ENCODE measurements at regions not wholly inside any gene's neighbourhood (a gene's known extent, or its start where the extent isn't known, plus 50 kb on each side); places are given as distances from the start of the nearest gene placed in this dataset.
A peak's percentile ranks its signal among the peaks of the same experiment; 100 is the strongest.

DNA sequence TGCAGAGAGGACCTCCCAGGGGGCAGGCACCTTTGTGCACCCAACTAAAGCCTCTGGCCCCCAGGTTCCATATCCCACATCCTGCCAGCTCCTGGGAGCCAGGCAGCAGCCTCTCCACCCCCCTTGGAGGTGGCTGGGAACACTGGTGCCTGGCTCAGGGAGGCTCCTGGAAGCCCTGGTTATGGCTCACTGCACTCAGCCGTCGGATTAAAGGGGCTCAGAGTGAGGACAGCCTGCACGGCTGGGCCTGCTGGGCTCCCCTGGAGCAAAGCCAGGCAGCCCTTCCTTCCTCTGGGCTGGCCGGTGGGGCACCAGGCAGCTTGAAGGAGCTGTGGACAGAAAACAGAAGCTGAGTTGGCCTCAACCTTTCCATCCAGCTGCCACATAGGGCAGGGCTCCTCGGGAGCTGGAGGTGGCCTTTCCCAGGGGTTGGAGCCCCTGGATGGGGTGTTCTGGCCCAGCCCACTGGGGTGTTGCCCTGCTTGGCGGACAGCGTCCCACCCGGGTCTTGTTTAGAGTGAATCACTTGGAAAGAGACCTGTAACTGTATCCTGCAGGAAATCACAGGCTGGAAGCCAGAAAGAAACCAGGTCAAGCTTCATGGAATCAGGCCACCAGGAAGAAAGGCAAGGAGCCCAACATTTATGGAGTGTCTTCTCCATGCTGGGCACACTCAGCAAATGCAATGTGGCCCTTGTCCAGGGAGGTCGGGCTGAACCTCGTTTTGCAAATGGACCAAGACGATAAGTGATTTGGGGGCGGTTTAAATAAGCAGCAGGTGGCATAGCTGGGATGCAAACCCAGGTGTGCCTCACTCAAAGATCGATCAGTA, 253.3 kb downstream of the SOX9 start:
- no peaks in the 10 kb centered on the region for H3K36me3 ChIP-seq (ENCODE audit: control insufficient read depth in 4 of 4, insufficient read depth in 4 of 4, low read length in 4 of 4)
- no peak overlapping the region for H3K9ac ChIP-seq (ENCODE audit: insufficient read depth in 1 of 2, low read length in 2 of 2)
- no peak overlapping the region for H3K27ac ChIP-seq (ENCODE audit: low read depth in 1 of 2, low read length in 1 of 2)
- no peak for DNase-seq
- no peak overlapping the region for H3K4me3 ChIP-seq
- peaks cover 0 to 3% (median 0%) of the 10 kb centered on the region in 3 donors for H3K27me3 ChIP-seq (ENCODE audit: control insufficient read depth in 3 of 3, insufficient read depth in 3 of 3, low read length in 2 of 3)
- ATAC-seq (ENCODE audit: insufficient read depth, low FRiP score): no peak
- H3K4me1 ChIP-seq (ENCODE audit: control insufficient read depth in 5 of 5, insufficient read depth in 5 of 5, low read length in 5 of 5): peaks cover 0 to 5% (median 0%) of the 10 kb centered on the region in 5 donors
- TF ChIP-seq CTCF (IDR thresholded peaks at IDR 0.05; ENCODE audit: control extremely low read depth, extremely low read depth): no peak
- H3K9me3 ChIP-seq (ENCODE audit: control insufficient read depth in 4 of 4, insufficient read depth in 3 of 4, low read length in 3 of 4): no peaks in the 10 kb centered on the region
- 48 to 55% methylated on average over 13 of the region's 13 CpGs for WGBS, 2 donors

GRCh38 chr17:72376526-72377345, 255.9 kb downstream of the SOX9 start:
- H3K36me3 ChIP-seq (ENCODE audit: control insufficient read depth in 4 of 4, insufficient read depth in 4 of 4, low read length in 4 of 4): no peaks in the 10 kb centered on the region
- H3K9ac ChIP-seq (ENCODE audit: insufficient read depth in 1 of 2, low read length in 2 of 2): no peak overlapping the region
- no peak for DNase-seq
- H3K9me3 ChIP-seq (ENCODE audit: control insufficient read depth in 4 of 4, insufficient read depth in 3 of 4, low read length in 3 of 4): no peaks in the 10 kb centered on the region
- ATAC-seq (ENCODE audit: insufficient read depth, low FRiP score): no peak
- H3K4me1 ChIP-seq (ENCODE audit: control insufficient read depth in 5 of 5, insufficient read depth in 5 of 5, low read length in 5 of 5): peaks cover 0 to 5% (median 0%) of the 10 kb centered on the region in 5 donors
- no peak for TF ChIP-seq CTCF (IDR thresholded peaks at IDR 0.05; ENCODE audit: control extremely low read depth, extremely low read depth)
- H3K27ac ChIP-seq (ENCODE audit: low read depth in 1 of 2, low read length in 1 of 2): no peak overlapping the region
- no peak overlapping the region for H3K4me3 ChIP-seq
- H3K27me3 ChIP-seq (ENCODE audit: control insufficient read depth in 3 of 3, insufficient read depth in 3 of 3, low read length in 2 of 3): peaks cover 0 to 3% (median 0%) of the 10 kb centered on the region in 3 donors
- WGBS, 2 donors: 73 to 82% methylated on average over 16 of the region's 16 CpGs

GRCh38 chr17:72378414-72379390, 257.9 kb downstream of the SOX9 start:
- Histone ChIP-seq H3K27ac (ENCODE audit: low read depth in 1 of 2, low read length in 1 of 2) (no peak overlapping the region), H3K4me1 (ENCODE audit: control insufficient read depth in 5 of 5, insufficient read depth in 5 of 5, low read length in 5 of 5) (peaks cover 0 to 18% (median 3%) of the 10 kb centered on the region in 5 donors), H3K36me3 (ENCODE audit: control insufficient read depth in 4 of 4, insufficient read depth in 4 of 4, low read length in 4 of 4) (no peaks in the 10 kb centered on the region), H3K9ac (ENCODE audit: insufficient read depth in 1 of 2, low read length in 2 of 2) (no peak overlapping the region), H3K9me3 (ENCODE audit: control insufficient read depth in 4 of 4, insufficient read depth in 3 of 4, low read length in 3 of 4) (no peaks in the 10 kb centered on the region), H3K4me3 (no peak overlapping the region), H3K27me3 (ENCODE audit: control insufficient read depth in 3 of 3, insufficient read depth in 3 of 3, low read length in 2 of 3) (peaks cover 0 to 3% (median 0%) of the 10 kb centered on the region in 3 donors)
- ATAC-seq (ENCODE audit: insufficient read depth, low FRiP score) (no peak), DNase-seq (peak in 1 of 3 donors; percentile 21)
- 72 to 73% methylated on average over 23 of the region's 23 CpGs for WGBS, 2 donors
- TF ChIP-seq CTCF (IDR thresholded peaks at IDR 0.05; ENCODE audit: control extremely low read depth, extremely low read depth): no peak
